HG03025 (cell line): ENCODE measurements at regions not wholly inside any gene's neighbourhood (a gene's known extent, or its start where the extent isn't known, plus 50 kb on each side); places are given as distances from the start of the nearest gene placed in this dataset.

ENCODE experiments used
- ATAC-seq: cut with Tn5 transposase; IDR thresholded peaks from one replicate; pipeline ENCODE4 v1.9.1; 2021; ENCODE audit warnings: mild to moderate bottlenecking, moderate library complexity; ENCODE audit not compliant: unreplicated experiment, low FRiP score

DNA sequence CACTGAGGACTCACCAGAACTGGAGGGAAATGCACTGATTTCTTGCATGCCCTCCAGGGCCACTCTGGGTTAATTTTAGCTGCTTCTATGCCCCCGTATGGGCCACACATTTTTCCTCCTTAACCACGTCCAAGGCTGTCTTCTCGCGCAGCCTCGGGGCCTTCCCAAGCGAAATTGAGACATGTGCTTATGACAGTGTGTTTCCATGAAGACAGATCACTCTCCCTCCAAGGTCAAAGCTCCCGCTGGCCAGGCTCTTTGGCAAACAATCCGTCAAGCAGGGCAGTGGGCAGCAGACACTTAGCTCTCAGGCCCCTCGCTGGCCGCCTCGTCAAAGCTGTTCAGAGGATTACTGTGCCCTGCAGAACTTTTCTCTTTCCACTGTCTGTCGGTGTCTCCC lies 243.0 kb upstream of the N4BP1 start:
- no peak for ATAC-seq

DNA sequence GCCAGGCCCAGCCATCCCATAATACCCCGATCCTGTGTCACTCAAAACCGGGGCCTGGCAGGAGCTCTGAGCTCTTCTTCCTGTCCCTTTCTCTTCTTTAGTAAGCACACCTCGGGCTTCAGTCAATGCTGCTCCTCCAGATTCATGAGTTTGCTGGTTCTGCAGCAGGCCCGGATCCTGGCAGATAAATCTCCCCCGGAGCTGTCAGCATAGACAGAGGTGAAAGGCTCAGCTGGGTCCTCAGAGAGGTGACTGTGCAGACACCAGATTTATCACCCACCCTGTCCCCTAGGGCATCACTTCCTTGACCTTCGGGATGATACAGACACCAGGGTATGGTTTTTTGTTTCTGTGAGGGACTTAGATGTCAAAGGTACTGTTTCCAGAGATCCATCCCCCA lies 242.5 kb upstream of the N4BP1 start:
- ATAC-seq = no peak

DNA sequence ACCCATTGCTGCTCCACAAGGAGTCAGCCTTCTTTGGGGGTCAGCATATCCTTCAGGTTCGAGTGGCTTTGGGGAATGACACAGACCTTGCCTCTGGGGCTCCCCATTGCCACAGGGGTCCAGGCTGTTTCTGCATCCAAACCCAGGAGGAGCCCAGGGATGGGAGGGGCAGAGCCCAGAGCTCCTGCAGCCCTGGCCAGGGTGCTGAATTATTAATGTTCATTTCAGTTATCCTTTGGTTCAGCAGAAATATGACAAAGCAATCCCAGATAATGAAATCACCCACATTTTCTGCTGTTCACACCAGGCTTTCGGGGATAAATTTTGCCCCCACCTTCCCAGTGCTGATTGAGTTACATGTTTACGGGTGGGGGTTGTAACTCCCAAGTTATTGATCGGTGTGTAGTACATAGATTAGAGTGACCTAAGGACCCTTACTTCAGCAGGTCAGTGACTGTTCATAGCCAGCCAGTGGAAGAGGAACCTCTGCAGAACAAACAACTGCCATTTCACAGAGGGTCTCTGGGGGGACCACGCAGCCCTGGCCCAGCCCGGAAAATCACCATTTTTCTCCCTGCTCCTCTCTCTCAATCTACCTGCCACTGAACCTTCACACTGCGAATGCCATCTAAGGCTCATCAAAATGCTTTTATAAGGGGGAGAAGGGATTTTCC lies 240.3 kb upstream of the N4BP1 start:
- no peak for ATAC-seq

- ATAC-seq = no peak
These were observed 236.3 kb upstream of the N4BP1 start for GRCh38 chr16:48846277-48846676.

GRCh38 chr16:48845261-48845660 lies 235.3 kb upstream of the N4BP1 start:
- no peak for ATAC-seq

DNA sequence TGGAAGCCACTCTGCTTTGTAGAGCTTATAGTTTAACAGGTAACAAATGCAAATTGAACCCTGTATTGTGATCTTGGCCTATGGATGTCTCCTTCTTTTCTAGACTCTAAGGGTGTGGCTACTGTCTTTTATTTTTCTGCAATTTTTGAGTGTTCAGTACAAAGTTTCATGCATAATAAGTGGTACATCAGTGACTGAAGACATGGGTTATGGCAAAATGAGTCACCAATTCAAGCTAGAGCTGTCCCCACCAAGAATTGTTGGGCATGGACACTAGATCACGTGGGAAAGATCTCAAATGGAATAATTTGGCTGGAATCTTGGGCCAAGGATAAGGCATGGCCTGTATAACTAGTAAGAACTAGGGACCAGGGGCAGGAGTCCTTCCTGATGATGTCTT lies 228.4 kb upstream of the N4BP1 start:
- ATAC-seq = no peak

DNA sequence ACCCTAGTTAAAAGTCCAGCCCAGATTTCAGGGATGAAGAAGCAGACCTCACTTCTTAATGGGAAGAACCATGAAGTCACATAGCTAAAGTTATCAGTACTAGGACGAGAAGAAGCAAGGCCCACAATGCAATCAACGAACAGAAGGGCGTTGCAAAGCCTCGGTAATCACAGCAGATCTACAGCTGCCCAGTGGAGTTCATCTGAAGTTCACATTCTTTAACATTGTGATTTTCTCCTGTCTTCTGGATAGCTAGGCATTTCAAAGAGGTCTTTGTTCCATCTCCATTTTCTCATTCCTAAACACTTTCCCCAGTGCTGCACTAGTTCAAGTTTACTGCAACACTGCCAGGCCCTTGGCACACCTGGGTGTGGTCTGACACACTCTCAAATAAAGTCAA lies 226.7 kb upstream of the N4BP1 start:
- no peak for ATAC-seq

GRCh38 chr16:48836067-48836466 lies 226.1 kb upstream of the N4BP1 start:
- ATAC-seq = no peak

DNA sequence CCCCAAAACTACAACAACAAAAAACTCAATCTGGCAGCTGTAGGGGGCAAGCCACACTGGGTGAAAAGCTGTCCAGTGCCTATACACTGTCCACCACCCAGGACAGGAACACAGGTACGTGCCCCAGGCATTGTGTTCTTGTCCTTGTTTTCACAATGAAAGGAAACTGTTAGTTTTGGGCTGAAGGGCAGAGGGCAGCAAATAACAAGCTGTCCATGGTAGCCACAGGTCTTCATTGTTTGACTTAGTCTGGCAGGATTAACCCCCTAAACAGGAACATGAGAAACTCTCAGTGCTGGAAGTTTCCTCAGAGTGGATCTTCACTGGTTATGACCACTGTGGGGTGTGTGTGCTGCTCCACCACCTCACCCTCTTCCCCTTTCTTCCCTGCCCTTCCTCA lies 224.6 kb upstream of the N4BP1 start:
- no peak for ATAC-seq

- no peak for ATAC-seq
These were observed 223.5 kb upstream of the N4BP1 start for GRCh38 chr16:48833461-48833860.

- ATAC-seq = no peak
These were observed 221.2 kb upstream of the N4BP1 start for GRCh38 chr16:48831076-48831722.

- ATAC-seq = no peak
These were observed 219.6 kb upstream of the N4BP1 start for GRCh38 chr16:48829336-48830310.

GRCh38 chr16:48824271-48824670 lies 214.3 kb upstream of the N4BP1 start:
- no peak for ATAC-seq

DNA sequence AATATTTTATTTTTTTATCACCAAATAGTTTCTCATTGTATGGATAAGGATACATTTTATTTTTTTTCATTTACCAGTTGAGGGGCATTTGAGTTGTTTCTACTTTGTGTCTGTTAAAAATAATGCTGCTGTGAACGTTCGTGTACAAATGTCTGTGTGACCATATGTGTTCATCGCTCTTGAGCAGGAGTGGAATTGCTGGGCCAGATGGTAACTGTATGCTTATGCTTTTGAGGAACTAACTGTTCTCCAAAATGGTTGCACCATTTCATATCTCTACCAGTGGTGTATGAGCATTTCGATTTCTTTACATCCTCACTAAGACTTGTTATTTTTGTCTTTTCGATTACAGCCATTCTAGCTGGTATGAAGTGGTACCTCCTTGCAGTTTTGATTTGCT lies 212.5 kb upstream of the N4BP1 start:
- ATAC-seq = no peak

- no peak for ATAC-seq
These were observed 210.4 kb upstream of the N4BP1 start for GRCh38 chr16:48820379-48820778.

GRCh38 chr16:48818257-48818656 lies 208.3 kb upstream of the N4BP1 start:
- ATAC-seq = no peak

DNA sequence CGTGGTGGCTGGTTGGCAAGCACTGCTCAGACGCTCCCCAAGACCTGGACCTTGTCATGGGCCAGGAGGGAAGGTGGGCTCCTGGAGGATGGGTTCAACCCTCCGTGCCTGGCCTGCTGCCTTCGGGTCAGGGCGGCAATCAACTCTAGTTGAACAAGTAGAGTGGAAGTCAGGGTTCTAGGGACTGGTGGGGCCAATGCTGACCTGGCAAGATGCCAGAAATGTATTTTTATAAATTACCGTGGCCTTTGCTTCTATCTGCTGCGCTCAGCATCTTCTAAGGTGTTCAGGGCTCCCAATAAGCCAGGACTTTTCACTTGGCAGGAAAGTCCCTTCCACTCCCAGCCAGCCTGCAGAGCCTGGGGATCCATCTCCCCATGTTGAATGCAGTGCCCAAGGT lies 207.1 kb upstream of the N4BP1 start:
- no peak for ATAC-seq

DNA sequence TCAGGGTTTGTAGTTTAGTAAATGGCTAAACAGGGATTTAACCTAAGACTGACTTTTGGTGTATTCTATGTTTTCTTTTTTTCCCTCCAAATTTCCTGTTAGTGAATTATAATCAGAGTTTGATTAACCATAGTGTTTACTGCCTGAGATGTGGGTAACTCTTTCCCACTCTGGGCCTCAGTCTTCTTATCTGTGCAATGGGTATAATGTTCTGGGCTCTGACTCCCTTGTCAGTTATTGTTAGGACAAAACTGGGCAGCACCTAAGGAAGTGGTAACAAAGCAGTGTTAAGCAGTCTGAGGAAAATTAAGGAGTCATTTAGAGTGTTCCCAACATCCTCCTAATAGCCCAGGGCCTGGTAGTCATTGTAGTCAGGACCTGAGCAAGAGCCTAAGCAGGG lies 206.4 kb upstream of the N4BP1 start:
- ATAC-seq = no peak

DNA sequence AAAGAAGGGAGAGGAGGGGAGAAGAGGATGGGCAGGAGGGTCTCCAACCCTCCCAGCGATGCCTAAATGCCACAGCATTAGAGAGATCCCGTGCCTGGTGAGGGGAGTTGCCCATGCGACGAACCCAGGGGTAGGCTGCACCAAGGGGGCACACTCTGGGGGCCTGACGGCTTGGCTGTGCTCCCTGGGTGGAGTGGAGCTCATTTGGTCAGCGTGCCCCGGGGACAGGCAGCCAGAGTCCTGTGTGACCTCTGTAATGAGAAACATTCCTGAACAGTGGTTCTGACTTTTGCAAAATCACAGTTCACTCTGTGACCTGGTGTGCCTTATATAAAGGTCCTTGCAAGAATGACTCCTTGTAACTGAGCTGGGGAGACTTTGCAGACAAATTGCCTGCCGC lies 205.0 kb upstream of the N4BP1 start:
- ATAC-seq = no peak

- no peak for ATAC-seq
These were observed 203.5 kb upstream of the N4BP1 start for GRCh38 chr16:48813485-48813884.

DNA sequence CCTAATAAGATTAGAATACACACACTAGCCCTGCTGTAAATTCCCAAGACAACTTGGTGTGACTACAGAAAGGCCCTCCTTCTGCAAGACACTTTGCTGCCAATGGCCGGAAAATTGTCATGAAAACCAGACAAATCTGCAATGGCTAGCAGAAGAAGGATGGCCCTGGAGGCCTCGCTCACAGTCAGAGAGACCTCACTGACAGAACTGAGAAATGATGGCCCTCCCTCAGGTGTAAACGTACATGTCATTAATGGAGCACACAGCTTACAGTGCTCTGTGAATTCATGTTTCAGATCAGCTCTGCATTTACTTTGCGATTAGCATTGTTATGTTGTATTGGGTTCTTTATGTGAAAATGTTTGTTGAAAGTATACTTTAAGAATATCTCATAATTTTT lies 202.9 kb upstream of the N4BP1 start:
- ATAC-seq = no peak
